A673 (cell line): ENCODE measurements at regions not wholly inside any gene's neighbourhood (a gene's known extent, or its start where the extent isn't known, plus 50 kb on each side); places are given as distances from the start of the nearest gene placed in this dataset.

Source experiments
- BruUV-seq: library from RNA; stranded (reverse); fragments of 400-500 nt; replicated peaks from 2 replicates; lab custom pipeline; 2021; lab: Mats Ljungman, UMichigan
- CTCF ChIA-PET: fragments of 300-600 bp; sonication (Branson Sonifier 250); formaldehyde crosslinking; loops from one replicate; lab custom pipeline; 2022; ENCODE audit warnings: antibody characterized with exemption; lab: Charles Lee
- POLR2A ChIA-PET: fragments of 300-600 bp; sonication (Branson Sonifier 250); formaldehyde crosslinking; loops from one replicate; lab custom pipeline; 2022; ENCODE audit warnings: antibody characterized with exemption; ENCODE audit not compliant: low non-redundant PET; lab: Charles Lee
- DNase-seq: peaks from one replicate; pipeline ENCODE4 v3.0.0-alpha.2; 2015; ENCODE audit warnings: low spot score
- H3K27ac ChIP-seq: fragments of 200-600 bp; sonication (generic); 2 replicates; pipeline ENCODE4 v1.5.1; 2016; ENCODE audit warnings: mixed run types, low read depth, mild to moderate bottlenecking, mixed read lengths, antibody characterized with exemption, low read length; ENCODE audit not compliant: poor library complexity, severe bottlenecking
- H3K27me3 ChIP-seq: fragments of 200-600 bp; sonication (generic); replicated peaks from 2 replicates; pipeline ENCODE4 v1.6.1; 2017; ENCODE audit warnings: mixed run types, low read depth, mild to moderate bottlenecking, mixed read lengths, antibody characterized with exemption, low read length; ENCODE audit not compliant: insufficient read depth, poor library complexity
- H3K36me3 ChIP-seq: fragments of 200-600 bp; sonication (generic); 2 replicates; pipeline ENCODE4 v1.6.1; 2016; ENCODE audit warnings: mixed run types, mild to moderate bottlenecking, mixed read lengths, antibody characterized with exemption, low read length; ENCODE audit not compliant: insufficient read depth, poor library complexity, severe bottlenecking
- H3K4me1 ChIP-seq: fragments of 200-600 bp; sonication (generic); 2 replicates; pipeline ENCODE4 v1.6.1; 2017; ENCODE audit warnings: mixed run types, mild to moderate bottlenecking, mixed read lengths, antibody characterized with exemption, low read length; ENCODE audit not compliant: insufficient read depth, poor library complexity, severe bottlenecking
- H3K4me3 ChIP-seq: fragments of 200-600 bp; sonication (generic); 2 replicates; pipeline ENCODE4 v1.5.1; 2016; ENCODE audit warnings: low read depth, mixed run types, mild to moderate bottlenecking, mixed read lengths, low read length; ENCODE audit not compliant: poor library complexity, severe bottlenecking
- H3K9me3 ChIP-seq: fragments of 200-600 bp; sonication (generic); 2 replicates; pipeline ENCODE4 v1.6.1; 2016; ENCODE audit warnings: mixed run types, low read depth, mild to moderate bottlenecking, mixed read lengths, antibody characterized with exemption, low read length; ENCODE audit not compliant: poor library complexity, severe bottlenecking
- CTCF ChIP-seq: fragments of 300-800, 200-600 bp; sonication (generic); conservative IDR thresholded peaks from 2 replicates; pipeline ENCODE4 v1.5.1; 2017; ENCODE audit warnings: low read depth, mild to moderate bottlenecking, antibody characterized with exemption, low read length, moderate library complexity, mixed read lengths
- EZH2 ChIP-seq: fragments of 200-600 bp; sonication (generic); IDR thresholded peaks from 2 replicates; pipeline ENCODE4 v1.6.1; 2017; ENCODE audit warnings: borderline replicate concordance, low read depth, mild to moderate bottlenecking, mixed read lengths, antibody characterized with exemption, low read length; ENCODE audit not compliant: poor library complexity, severe bottlenecking
- intact Hi-C: fragments of 100-400 bp; cut with micrococcal nuclease; formaldehyde crosslinking; loops from one replicate; pipeline ENCODE4 v1.10.0; 2022; ENCODE audit not compliant: unreplicated experiment

- H3K27me3 ChIP-seq = peaks cover 7% of the 10 kb centered on the region
- no peak overlapping the region for H3K4me3 ChIP-seq
- CTCF ChIA-PET = no interaction called here
- intact Hi-C loops = no loop called here
- BruUV-seq = no TSS peak
- no peak overlapping the region for H3K27ac ChIP-seq
- H3K36me3 ChIP-seq = no peaks in the 10 kb centered on the region
- H3K4me1 ChIP-seq = no peaks in the 10 kb centered on the region
- TF ChIP-seq CTCF = no peak
- TF ChIP-seq EZH2 = no peak
- DNase-seq = no peak
- POLR2A ChIA-PET = no interaction called here
- no peaks in the 10 kb centered on the region for H3K9me3 ChIP-seq
Observed at GRCh38 chr3:63090656-63091055, 187.5 kb upstream of the SYNPR start.

GRCh38 chr3:63092515-63092914, 185.6 kb upstream of the SYNPR start:
- Histone ChIP-seq H3K27me3 (peaks cover 7% of the 10 kb centered on the region), H3K27ac (no peak overlapping the region), H3K4me3 (no peak overlapping the region), H3K9me3 (no peaks in the 10 kb centered on the region), H3K4me1 (no peaks in the 10 kb centered on the region), H3K36me3 (no peaks in the 10 kb centered on the region)
- DNase-seq = no peak
- ChIA-PET CTCF (no interaction called here), POLR2A (no interaction called here)
- no TSS peak for BruUV-seq
- TF ChIP-seq CTCF (no peak), EZH2 (no peak)
- intact Hi-C loops = no loop called here

- TF ChIP-seq EZH2 (no peak), CTCF (no peak)
- ChIA-PET POLR2A (no interaction called here), CTCF (no interaction called here)
- no peak overlapping the region for H3K4me3 ChIP-seq
- peaks cover 12% of the 10 kb centered on the region for H3K27me3 ChIP-seq
- H3K4me1 ChIP-seq = no peaks in the 10 kb centered on the region
- H3K9me3 ChIP-seq = no peaks in the 10 kb centered on the region
- no peaks in the 10 kb centered on the region for H3K36me3 ChIP-seq
- intact Hi-C loops = no loop called here
- no peak overlapping the region for H3K27ac ChIP-seq
- no peak for DNase-seq
- BruUV-seq = no TSS peak
Observed at GRCh38 chr3:63094642-63095408, 183.3 kb upstream of the SYNPR start.
